ENCODE measurements at regions not wholly inside any gene's neighbourhood (a gene's known extent, or its start where the extent isn't known, plus 50 kb on each side); places are given as distances from the start of the nearest gene placed in this dataset.

GRCh38 chr3:67723863-67724262 is 69.5 kb upstream of the SUCLG2 start:
- ChIA-PET CTCF (no interaction called here), POLR2A (ENCODE audit: low non-redundant PET) (no interaction called here)
- Histone ChIP-seq H3K27ac (ENCODE audit: low read depth, low read length, poor library complexity, severe bottlenecking) (no peak overlapping the region), H3K4me3 (ENCODE audit: low read depth, low read length, poor library complexity, severe bottlenecking) (no peak overlapping the region), H3K27me3 (replicated peaks; ENCODE audit: insufficient read depth, low read depth, low read length, poor library complexity) (no peaks in the 10 kb centered on the region), H3K36me3 (ENCODE audit: insufficient read depth, low read length, poor library complexity, severe bottlenecking) (no peaks in the 10 kb centered on the region), H3K4me1 (ENCODE audit: insufficient read depth, low read length, poor library complexity, severe bottlenecking) (no peaks in the 10 kb centered on the region), H3K9me3 (ENCODE audit: low read depth, low read length, poor library complexity, severe bottlenecking) (no peaks in the 10 kb centered on the region)
- no peak for TF ChIP-seq EZH2 (IDR thresholded peaks at IDR 0.05; ENCODE audit: borderline replicate concordance, low read depth, low read length, poor library complexity, severe bottlenecking)
- TF ChIP-seq CTCF (conservative IDR thresholded peaks at IDR 0.05; ENCODE audit: low read depth, low read length), result no peak
- no TSS peak for BruUV-seq (replicated peaks)
- intact Hi-C loops (cut with micrococcal nuclease; ENCODE audit: unreplicated experiment), result no loop called here
- DNase-seq (ENCODE audit: low spot score), result no peak

DNA sequence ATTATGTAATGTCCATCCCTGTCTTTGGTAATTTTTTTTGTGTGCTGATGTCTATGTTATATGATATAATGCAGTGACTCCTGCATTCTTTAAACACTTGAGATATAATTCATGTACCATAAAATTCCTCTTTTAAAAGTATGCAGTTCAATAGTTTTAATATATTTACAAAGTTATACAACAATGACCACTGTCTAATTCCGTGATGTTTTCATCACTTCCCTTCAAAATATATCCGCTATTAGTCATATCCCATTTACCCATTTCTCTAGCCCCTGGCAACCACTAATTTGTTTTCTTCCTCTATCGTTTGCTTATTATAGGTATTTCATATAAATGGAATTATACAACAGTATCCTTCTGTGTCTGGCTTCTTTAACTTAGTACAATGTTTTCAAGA is 64.9 kb upstream of the SUCLG2 start:
- Histone ChIP-seq H3K9me3 (ENCODE audit: low read depth, low read length, poor library complexity, severe bottlenecking) (no peaks in the 10 kb centered on the region), H3K27me3 (replicated peaks; ENCODE audit: insufficient read depth, low read depth, low read length, poor library complexity) (no peaks in the 10 kb centered on the region), H3K4me1 (ENCODE audit: insufficient read depth, low read length, poor library complexity, severe bottlenecking) (no peaks in the 10 kb centered on the region), H3K36me3 (ENCODE audit: insufficient read depth, low read length, poor library complexity, severe bottlenecking) (no peaks in the 10 kb centered on the region), H3K27ac (ENCODE audit: low read depth, low read length, poor library complexity, severe bottlenecking) (no peak overlapping the region), H3K4me3 (ENCODE audit: low read depth, low read length, poor library complexity, severe bottlenecking) (no peak overlapping the region)
- ChIA-PET POLR2A (ENCODE audit: low non-redundant PET) (no interaction called here), CTCF (no interaction called here)
- TF ChIP-seq EZH2 (IDR thresholded peaks at IDR 0.05; ENCODE audit: borderline replicate concordance, low read depth, low read length, poor library complexity, severe bottlenecking), result no peak
- no peak for TF ChIP-seq CTCF (conservative IDR thresholded peaks at IDR 0.05; ENCODE audit: low read depth, low read length)
- no TSS peak for BruUV-seq (replicated peaks)
- DNase-seq (ENCODE audit: low spot score), result no peak
- intact Hi-C loops (cut with micrococcal nuclease; ENCODE audit: unreplicated experiment), result no loop called here

DNA sequence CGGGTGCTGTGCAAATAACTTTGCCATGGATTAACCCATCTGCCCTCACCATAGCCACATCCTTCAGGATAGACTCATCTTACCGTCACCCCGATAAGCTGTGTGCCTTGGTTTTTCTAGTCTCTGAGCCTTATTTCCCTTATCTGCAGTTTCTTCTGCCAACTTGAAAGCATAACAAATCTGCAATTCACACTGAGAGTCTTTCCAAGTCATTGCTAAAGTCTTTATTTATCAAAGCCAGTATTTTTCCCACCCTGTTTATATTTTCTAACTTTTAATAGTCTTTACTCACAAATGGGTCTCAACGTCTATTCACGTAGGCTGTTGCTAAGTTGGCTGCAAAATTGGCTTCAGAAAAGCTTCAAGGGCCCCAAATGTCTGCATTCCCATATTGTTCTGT is 61.6 kb upstream of the SUCLG2 start:
- BruUV-seq (replicated peaks), result no TSS peak
- Histone ChIP-seq H3K27me3 (replicated peaks; ENCODE audit: insufficient read depth, low read depth, low read length, poor library complexity) (no peaks in the 10 kb centered on the region), H3K9me3 (ENCODE audit: low read depth, low read length, poor library complexity, severe bottlenecking) (no peaks in the 10 kb centered on the region), H3K36me3 (ENCODE audit: insufficient read depth, low read length, poor library complexity, severe bottlenecking) (no peaks in the 10 kb centered on the region), H3K4me3 (ENCODE audit: low read depth, low read length, poor library complexity, severe bottlenecking) (no peak overlapping the region), H3K27ac (ENCODE audit: low read depth, low read length, poor library complexity, severe bottlenecking) (no peak overlapping the region), H3K4me1 (ENCODE audit: insufficient read depth, low read length, poor library complexity, severe bottlenecking) (no peaks in the 10 kb centered on the region)
- no peak for DNase-seq (ENCODE audit: low spot score)
- CTCF ChIA-PET, result interaction anchor here (0.6 kb wide), 1 partner anchor 329 kb away, joined by 3 read pairs; no protein-coding TSS in a partner anchor
- POLR2A ChIA-PET (ENCODE audit: low non-redundant PET), result no interaction called here
- TF ChIP-seq CTCF (conservative IDR thresholded peaks at IDR 0.05; ENCODE audit: low read depth, low read length) (no peak), EZH2 (IDR thresholded peaks at IDR 0.05; ENCODE audit: borderline replicate concordance, low read depth, low read length, poor library complexity, severe bottlenecking) (no peak)
- intact Hi-C loops (cut with micrococcal nuclease; ENCODE audit: unreplicated experiment), result no loop called here
